Stomach (tissue), 8 donors: ENCODE measurements at regions not wholly inside any gene's neighbourhood (a gene's known extent, or its start where the extent isn't known, plus 50 kb on each side); places are given as distances from the start of the nearest gene placed in this dataset.
"Not testable (repeated sequence)": the region's sequence is repeated elsewhere in the genome, so short reads cannot be mapped to it uniquely, and the experiment has no call there.

Source experiments
- DNase-seq, 2 donors: peaks; one replicate each; pipeline versions ENCODE4 v3.0.0 to v3.0.0-alpha.2; 2013 to 2019
- H3K27ac ChIP-seq, 5 donors: fragments of 200-600 bp in 4 of 5; sonication (generic) in 4 of 5; one replicate each; pipeline ENCODE4 v1.5.1; 2013 to 2019; ENCODE audit warnings: mild to moderate bottlenecking in 1 of 5, moderate library complexity in 1 of 5
- H3K27me3 ChIP-seq, 3 donors: fragments of 200-600 bp; sonication (generic); one replicate each; pipeline ENCODE4 v1.5.1; 2017 to 2019; ENCODE audit warnings: mixed run types in 1 of 3
- H3K36me3 ChIP-seq, 4 donors: fragments of 200-600 bp; sonication (generic); 1 replicate in 3 of 4; 2 replicates in 1 of 4; pipeline ENCODE4 v1.5.1; 2016 to 2019
- H3K4me1 ChIP-seq, 4 donors: fragments of 200-600 bp; sonication (generic); one replicate each; pipeline ENCODE4 v1.5.1; 2016 to 2019
- H3K4me3 ChIP-seq, 4 donors: fragments of 200-600 bp; sonication (generic) in 3 of 4; one replicate each; pipeline ENCODE4 v1.5.1; 2016 to 2019; ENCODE audit warnings: mild to moderate bottlenecking in 1 of 4
- H3K9me3 ChIP-seq, 4 donors: fragments of 200-600 bp; sonication (generic); one replicate each; pipeline ENCODE4 v1.5.1; 2016 to 2019
- EP300 ChIP-seq: sonication (generic); formaldehyde crosslinking; IDR thresholded peaks from one replicate; pipeline ENCODE4 v1.6.1; 2017; ENCODE audit warnings: antibody characterized with exemption
- POLR2A ChIP-seq, 4 donors: fragments of 450-650 bp; IDR thresholded peaks; one replicate each; pipeline ENCODE4 v1.6.1; 2016; ENCODE audit warnings: antibody characterized with exemption in 4 of 4, control low read depth in 2 of 4, mild to moderate bottlenecking in 1 of 4, moderate library complexity in 1 of 4
- POLR2AphosphoS5 ChIP-seq, 3 donors: sonication (generic); formaldehyde crosslinking; IDR thresholded peaks; one replicate each; pipeline ENCODE4 v1.6.1; 2016; ENCODE audit warnings: antibody characterized with exemption in 3 of 3
- WGBS, 5 donors: extraction: QIAGEN DNeasy Blood & Tissue Kit in 3 of 5; methylation state at CpG; one replicate each; pipeline versions ENCODE4 v1.1.5 to v1.1.7; 2013 to 2018; 5-methylcytosine and 5-hydroxymethylcytosine counted together
- intact Hi-C: fragments of 100-400 bp; cut with DNase I; formaldehyde crosslinking; loops from one replicate; pipeline ENCODE4 v1.15.1; 2023; ENCODE audit warnings: low total_unique reads
- TF ChIP-seq, protein P1 (sequence below), 7 experiments: fragments of 450-650 bp in 4 of 7; fragments of 200-600 bp in 3 of 7; sonication (generic) in 3 of 7; IDR thresholded peaks; one replicate each; pipeline ENCODE4 v1.5.1; 2016 to 2019; ENCODE audit warnings: antibody characterized with exemption in 7 of 7, control low read depth in 2 of 7, mild to moderate bottlenecking in 1 of 7
- donor health status: healthy with polysubstance abuse.
- donor health status: Bipolar disorder and iron deficiency.
- donor health status: healthy.

- H3K27me3 ChIP-seq, result peaks cover 0 to 7% (median 0%) of the 10 kb centered on the region in 3 donors
- H3K27ac ChIP-seq, result no peak overlapping the region
- TF ChIP-seq POLR2A (IDR thresholded peaks at IDR 0.05), result no peak
- TF ChIP-seq, protein P1, sequence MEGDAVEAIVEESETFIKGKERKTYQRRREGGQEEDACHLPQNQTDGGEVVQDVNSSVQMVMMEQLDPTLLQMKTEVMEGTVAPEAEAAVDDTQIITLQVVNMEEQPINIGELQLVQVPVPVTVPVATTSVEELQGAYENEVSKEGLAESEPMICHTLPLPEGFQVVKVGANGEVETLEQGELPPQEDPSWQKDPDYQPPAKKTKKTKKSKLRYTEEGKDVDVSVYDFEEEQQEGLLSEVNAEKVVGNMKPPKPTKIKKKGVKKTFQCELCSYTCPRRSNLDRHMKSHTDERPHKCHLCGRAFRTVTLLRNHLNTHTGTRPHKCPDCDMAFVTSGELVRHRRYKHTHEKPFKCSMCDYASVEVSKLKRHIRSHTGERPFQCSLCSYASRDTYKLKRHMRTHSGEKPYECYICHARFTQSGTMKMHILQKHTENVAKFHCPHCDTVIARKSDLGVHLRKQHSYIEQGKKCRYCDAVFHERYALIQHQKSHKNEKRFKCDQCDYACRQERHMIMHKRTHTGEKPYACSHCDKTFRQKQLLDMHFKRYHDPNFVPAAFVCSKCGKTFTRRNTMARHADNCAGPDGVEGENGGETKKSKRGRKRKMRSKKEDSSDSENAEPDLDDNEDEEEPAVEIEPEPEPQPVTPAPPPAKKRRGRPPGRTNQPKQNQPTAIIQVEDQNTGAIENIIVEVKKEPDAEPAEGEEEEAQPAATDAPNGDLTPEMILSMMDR (IDR thresholded peaks at IDR 0.05), result no peak
- TF ChIP-seq POLR2AphosphoS5 (IDR thresholded peaks at IDR 0.05), result no peak
- TF ChIP-seq EP300, result no peak
- DNase-seq, result no peak
- peaks cover 0 to 9% (median 0%) of the 10 kb centered on the region in 4 donors for H3K9me3 ChIP-seq
- intact Hi-C loops, result no loop called here
- no peaks in the 10 kb centered on the region for H3K4me1 ChIP-seq
- 84 to 93% (median 92%) methylated on average over 18 of the region's 18 CpGs for WGBS, 5 donors
- H3K36me3 ChIP-seq, result no peaks in the 10 kb centered on the region
- H3K4me3 ChIP-seq, result no peak overlapping the region
These were observed 272.8 kb upstream of the IRX4 start for GRCh38 chr5:2155556-2155955.

GRCh38 chr5:2153802-2154201 is 271.1 kb upstream of the IRX4 start:
- TF ChIP-seq POLR2A (IDR thresholded peaks at IDR 0.05), result no peak
- no peak for TF ChIP-seq POLR2AphosphoS5 (IDR thresholded peaks at IDR 0.05)
- no peak for TF ChIP-seq EP300
- TF ChIP-seq, protein P1 (IDR thresholded peaks at IDR 0.05), result no peak
- peaks cover 0 to 9% (median 0%) of the 10 kb centered on the region in 4 donors for H3K9me3 ChIP-seq
- no peak overlapping the region for H3K4me3 ChIP-seq
- no peaks in the 10 kb centered on the region for H3K36me3 ChIP-seq
- intact Hi-C loops, result no loop called here
- no peak for DNase-seq
- H3K4me1 ChIP-seq, result no peaks in the 10 kb centered on the region
- peaks cover 0 to 15% (median 0%) of the 10 kb centered on the region in 3 donors for H3K27me3 ChIP-seq
- WGBS, 5 donors, result 86 to 88% (median 87%) methylated on average over 15 of the region's 15 CpGs
- no peak overlapping the region for H3K27ac ChIP-seq

DNA sequence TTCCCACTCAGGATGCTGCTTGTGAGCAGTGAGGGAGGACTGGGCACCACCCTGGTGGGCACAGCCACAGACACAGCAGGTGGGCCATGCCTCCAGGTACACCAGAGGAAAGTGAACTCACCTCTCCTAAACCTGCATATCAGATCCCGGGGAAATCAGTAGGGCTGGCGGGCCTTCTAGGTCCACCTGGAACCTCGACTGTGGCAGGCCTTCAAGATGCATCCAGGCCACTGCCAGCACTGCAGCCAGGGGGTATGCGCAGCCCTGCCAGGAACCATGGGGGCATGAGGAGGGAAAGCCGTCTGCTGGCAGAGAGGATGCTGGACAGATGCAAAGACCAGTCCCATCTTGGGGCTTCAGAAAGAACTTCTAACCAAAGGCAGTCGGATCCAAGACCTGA is 270.6 kb upstream of the IRX4 start:
- Histone ChIP-seq H3K9me3 (peaks cover 0 to 9% (median 0%) of the 10 kb centered on the region in 4 donors), H3K27ac (no peak overlapping the region), H3K4me1 (no peaks in the 10 kb centered on the region), H3K36me3 (no peaks in the 10 kb centered on the region), H3K27me3 (peaks cover 0 to 20% (median 0%) of the 10 kb centered on the region in 3 donors), H3K4me3 (no peak overlapping the region)
- no peak for DNase-seq
- intact Hi-C loops, result no loop called here
- 87 to 92% (median 87%) methylated on average over 3 to 6 of the region's 6 CpGs for WGBS, 5 donors
- TF ChIP-seq, protein P1 (IDR thresholded peaks at IDR 0.05), result no peak
- TF ChIP-seq EP300 (no peak), POLR2AphosphoS5 (IDR thresholded peaks at IDR 0.05) (no peak), POLR2A (IDR thresholded peaks at IDR 0.05) (no peak)

GRCh38 chr5:2151301-2151888 is 268.7 kb upstream of the IRX4 start:
- H3K9me3 ChIP-seq, H3K4me3 ChIP-seq, H3K4me1 ChIP-seq, H3K27ac ChIP-seq, intact Hi-C loops, DNase-seq, H3K36me3 ChIP-seq: not testable (repeated sequence)
- TF ChIP-seq, protein P1 (IDR thresholded peaks at IDR 0.05), result peak in 2 of 7 experiments; percentile 23 to 24
- H3K27me3 ChIP-seq, result peaks cover 0 to 28% (median 0%) of the 10 kb centered on the region in 3 donors
- 19 to 28% (median 25%) methylated on average over 8 of the region's 8 CpGs for WGBS, 5 donors
